Kidney epithelial cell (primary cell): ENCODE measurements at regions not wholly inside any gene's neighbourhood (a gene's known extent, or its start where the extent isn't known, plus 50 kb on each side); places are given as distances from the start of the nearest gene placed in this dataset.

Experiments used
- DNase-seq: peaks from one replicate; pipeline ENCODE4 v3.0.0-alpha.2; 2010; ENCODE audit warnings: low read depth
- H3K27me3 ChIP-seq: 2 replicates; pipeline ENCODE4 v1.6.0; 2011; ENCODE audit warnings: low read length; ENCODE audit not compliant: control insufficient read depth, insufficient read depth
- H3K36me3 ChIP-seq: 2 replicates; pipeline ENCODE4 v1.5.1; 2011; ENCODE audit warnings: low read length; ENCODE audit not compliant: control insufficient read depth, insufficient read depth
- H3K4me3 ChIP-seq: 2 replicates; pipeline ENCODE4 v1.5.1; 2011; ENCODE audit warnings: low read depth, mild to moderate bottlenecking, control low read depth, low read length
- CTCF ChIP-seq: IDR thresholded peaks from 2 replicates; pipeline ENCODE4 v1.5.1; 2011; ENCODE audit warnings: mild to moderate bottlenecking, moderate library complexity, low read length, control low read depth, inconsistent platforms; ENCODE audit not compliant: insufficient read depth, poor library complexity, severe bottlenecking

GRCh38 chr7:35375516-35375915 lies 121.6 kb upstream of the TBX20 start:
- H3K36me3 ChIP-seq, result no peaks in the 10 kb centered on the region
- H3K27me3 ChIP-seq, result no peaks in the 10 kb centered on the region
- H3K4me3 ChIP-seq, result no peak overlapping the region
- DNase-seq, result no peak
- no peak for TF ChIP-seq CTCF

- no peak for DNase-seq
- H3K4me3 ChIP-seq, result no peak overlapping the region
- H3K27me3 ChIP-seq, result no peaks in the 10 kb centered on the region
- H3K36me3 ChIP-seq, result no peaks in the 10 kb centered on the region
- TF ChIP-seq CTCF, result no peak
Measured at GRCh38 chr7:35374858-35375257, 121.0 kb upstream of the TBX20 start.

GRCh38 chr7:35371221-35371620 lies 117.3 kb upstream of the TBX20 start:
- no peak for DNase-seq
- Histone ChIP-seq H3K27me3 (no peaks in the 10 kb centered on the region), H3K4me3 (no peak overlapping the region), H3K36me3 (no peaks in the 10 kb centered on the region)
- no peak for TF ChIP-seq CTCF

GRCh38 chr7:35370687-35371086 lies 116.8 kb upstream of the TBX20 start:
- no peak for TF ChIP-seq CTCF

GRCh38 chr7:35366167-35367155 lies 112.6 kb upstream of the TBX20 start:
- H3K4me3 ChIP-seq, result no peak overlapping the region
- no peak for TF ChIP-seq CTCF
- H3K27me3 ChIP-seq, result no peaks in the 10 kb centered on the region
- no peak for DNase-seq
- H3K36me3 ChIP-seq, result no peaks in the 10 kb centered on the region

More at GRCh38 chr7:35370687-35371086, 116.8 kb upstream of the TBX20 start:
- H3K36me3 ChIP-seq, result no peaks in the 10 kb centered on the region
- H3K4me3 ChIP-seq, result no peak overlapping the region
- no peak for DNase-seq
- no peaks in the 10 kb centered on the region for H3K27me3 ChIP-seq

- Histone ChIP-seq H3K4me3 (no peak overlapping the region), H3K27me3 (no peaks in the 10 kb centered on the region), H3K36me3 (no peaks in the 10 kb centered on the region)
- DNase-seq, result no peak
- TF ChIP-seq CTCF, result no peak
Measured at GRCh38 chr7:35365523-35365922, 111.6 kb upstream of the TBX20 start.
